Vagina (tissue), 2 donors: ENCODE measurements at regions not wholly inside any gene's neighbourhood (a gene's known extent, or its start where the extent isn't known, plus 50 kb on each side); places are given as distances from the start of the nearest gene placed in this dataset.
A peak's percentile ranks its signal among the peaks of the same experiment; 100 is the strongest.
"Not testable (repeated sequence)": the region's sequence is repeated elsewhere in the genome, so short reads cannot be mapped to it uniquely, and the experiment has no call there.

Source experiments
- DNase-seq, 2 donors: peaks; one replicate each; pipeline ENCODE4 v3.0.0-alpha.2; 2017; ENCODE audit errors: extremely low spot score in 2 of 2
- H3K27ac ChIP-seq: fragments of 200-600 bp; sonication (generic); one replicate; pipeline ENCODE4 v1.5.1; 2019
- H3K27me3 ChIP-seq: fragments of 200-600 bp; sonication (generic); one replicate; pipeline ENCODE4 v1.5.1; 2019
- H3K36me3 ChIP-seq, 2 donors: fragments of 200-600 bp; sonication (generic); one replicate each; pipeline ENCODE4 v1.5.1; 2017 to 2019
- H3K4me1 ChIP-seq: fragments of 200-600 bp; sonication (generic); one replicate; pipeline ENCODE4 v1.5.1; 2019
- H3K4me3 ChIP-seq, 2 donors: fragments of 200-600 bp; sonication (generic); 1 replicate in 1 of 2; 2 replicates in 1 of 2; pipeline ENCODE4 v1.5.1; 2016 to 2019
- H3K9me3 ChIP-seq: fragments of 200-600 bp; sonication (generic); one replicate; pipeline ENCODE4 v1.5.1; 2019
- CTCF ChIP-seq, 3 experiments: fragments of 450-650 bp in 2 of 3; fragments of 200-600 bp in 1 of 3; sonication (generic) in 1 of 3; IDR thresholded peaks; one replicate each; pipeline ENCODE4 v1.5.1; 2017 to 2019; ENCODE audit warnings: antibody characterized with exemption in 3 of 3, mild to moderate bottlenecking in 2 of 3, moderate library complexity in 2 of 3
- POLR2A ChIP-seq, 2 donors: fragments of 450-650 bp; IDR thresholded peaks; one replicate each; pipeline ENCODE4 v1.6.1; 2017; ENCODE audit warnings: antibody characterized with exemption in 2 of 2, mild to moderate bottlenecking in 2 of 2, moderate library complexity in 2 of 2
- POLR2AphosphoS5 ChIP-seq, 2 donors: sonication (generic); formaldehyde crosslinking; IDR thresholded peaks; one replicate each; pipeline ENCODE4 v1.9.0; 2017; ENCODE audit warnings: antibody characterized with exemption in 2 of 2, mild to moderate bottlenecking in 2 of 2, low read depth in 1 of 2; ENCODE audit not compliant: insufficient read depth in 1 of 2
- intact Hi-C: fragments of 100-400 bp; cut with DNase I; formaldehyde crosslinking; loops from one replicate; pipeline ENCODE4 v1.15.1; 2023

- intact Hi-C loops: no loop called here
- no peaks in the 10 kb centered on the region for H3K9me3 ChIP-seq
- no peaks in the 10 kb centered on the region for H3K27me3 ChIP-seq
- no peak overlapping the region for H3K4me3 ChIP-seq
- H3K36me3 ChIP-seq: no peaks in the 10 kb centered on the region
- H3K4me1 ChIP-seq: no peaks in the 10 kb centered on the region
- TF ChIP-seq CTCF (IDR thresholded peaks at IDR 0.05) (no peak), POLR2A (IDR thresholded peaks at IDR 0.05) (no peak), POLR2AphosphoS5 (IDR thresholded peaks at IDR 0.05; ENCODE audit: insufficient read depth in 1 of 2, low read depth in 1 of 2) (no peak)
- peak; percentile 60 to 64 for DNase-seq
- H3K27ac ChIP-seq: no peak overlapping the region
Measured at GRCh38 chr3:139265131-139266016, 78.4 kb upstream of the MRPS22 start.

GRCh38 chr3:139267300-139268246 is 76.2 kb upstream of the MRPS22 start:
- Histone ChIP-seq H3K4me1 (no peaks in the 10 kb centered on the region), H3K36me3 (no peaks in the 10 kb centered on the region), H3K27me3 (no peaks in the 10 kb centered on the region), H3K4me3 (no peak overlapping the region), H3K27ac (no peak overlapping the region), H3K9me3 (no peaks in the 10 kb centered on the region)
- intact Hi-C loops: no loop called here
- peak; percentile 55 to 65 for DNase-seq
- TF ChIP-seq POLR2A (IDR thresholded peaks at IDR 0.05) (no peak), POLR2AphosphoS5 (IDR thresholded peaks at IDR 0.05; ENCODE audit: insufficient read depth in 1 of 2, low read depth in 1 of 2) (no peak), CTCF (IDR thresholded peaks at IDR 0.05) (no peak)

GRCh38 chr3:139269984-139270383 is 73.8 kb upstream of the MRPS22 start:
- no peak for TF ChIP-seq CTCF (IDR thresholded peaks at IDR 0.05)
- intact Hi-C loops: no loop called here
- Histone ChIP-seq H3K4me1 (no peaks in the 10 kb centered on the region), H3K36me3 (no peaks in the 10 kb centered on the region), H3K4me3 (no peak overlapping the region), H3K27ac (no peak overlapping the region), H3K9me3 (no peaks in the 10 kb centered on the region), H3K27me3 (no peaks in the 10 kb centered on the region)
- peak in 1 of 2 donors; percentile 58 for DNase-seq

- H3K27ac ChIP-seq, H3K4me1 ChIP-seq, DNase-seq, H3K9me3 ChIP-seq, intact Hi-C loops, H3K36me3 ChIP-seq, H3K27me3 ChIP-seq, H3K4me3 ChIP-seq: not testable (repeated sequence)
Measured at GRCh38 chr3:139270652-139271051, 73.2 kb upstream of the MRPS22 start.

GRCh38 chr3:139280027-139280671 is 63.7 kb upstream of the MRPS22 start:
- Histone ChIP-seq H3K27ac (no peak overlapping the region), H3K36me3 (no peaks in the 10 kb centered on the region)
- intact Hi-C loops: no loop called here

More at GRCh38 chr3:139280027-139280671, 63.7 kb upstream of the MRPS22 start:
- TF ChIP-seq POLR2AphosphoS5 (IDR thresholded peaks at IDR 0.05; ENCODE audit: insufficient read depth in 1 of 2, low read depth in 1 of 2): no peak
- no peak for TF ChIP-seq CTCF (IDR thresholded peaks at IDR 0.05)
- no peak for TF ChIP-seq POLR2A (IDR thresholded peaks at IDR 0.05)
- no peak for DNase-seq
- no peak overlapping the region for H3K4me3 ChIP-seq
- no peaks in the 10 kb centered on the region for H3K4me1 ChIP-seq
- H3K27me3 ChIP-seq: no peaks in the 10 kb centered on the region
- no peaks in the 10 kb centered on the region for H3K9me3 ChIP-seq
